ENCODE measurements at regions not wholly inside any gene's neighbourhood (a gene's known extent, or its start where the extent isn't known, plus 50 kb on each side); places are given as distances from the start of the nearest gene placed in this dataset.

DNA sequence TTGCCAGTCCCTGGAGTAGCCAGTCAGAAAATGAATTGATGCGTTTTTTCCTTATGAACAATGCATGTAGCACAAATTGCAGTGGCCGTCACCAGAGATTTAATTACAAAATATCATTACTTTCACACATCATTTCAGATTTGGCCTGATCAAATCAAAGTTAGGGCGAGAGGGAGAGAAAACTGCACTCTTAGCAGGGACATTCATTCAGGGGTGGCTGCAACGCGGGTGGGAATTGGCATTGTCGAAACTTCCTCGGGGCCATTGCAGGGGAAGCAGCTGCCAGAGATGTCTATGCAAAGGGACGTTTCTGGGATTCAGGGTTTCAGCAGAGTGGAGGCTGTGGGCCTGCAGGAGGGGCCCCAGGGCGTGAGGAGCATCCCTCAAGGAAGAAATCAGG is 76.5 kb upstream of the TOP1 start (continued):
- TF ChIP-seq, protein P1, sequence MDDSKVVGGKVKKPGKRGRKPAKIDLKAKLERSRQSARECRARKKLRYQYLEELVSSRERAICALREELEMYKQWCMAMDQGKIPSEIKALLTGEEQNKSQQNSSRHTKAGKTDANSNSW (CRISPR knock-in tag; IDR thresholded peaks at IDR 0.05; ENCODE audit: borderline replicate concordance) = no peak
- TF ChIP-seq TEAD3 (CRISPR knock-in tag; optimal IDR thresholded peaks at IDR 0.05; ENCODE audit: borderline replicate concordance) = no peak
- no peak for TF ChIP-seq ZNF24 (IDR thresholded peaks at IDR 0.05)
- no peak for TF ChIP-seq MAFF (IDR thresholded peaks at IDR 0.05; ENCODE audit: low read depth, low read length)
- no peak for TF ChIP-seq ZNF136 (CRISPR knock-in tag; IDR thresholded peaks at IDR 0.05; ENCODE audit: low read depth)
- TF ChIP-seq DMTF1 (CRISPR knock-in tag; IDR thresholded peaks at IDR 0.05) = no peak
- TF ChIP-seq ASH2L (IDR thresholded peaks at IDR 0.05; ENCODE audit: insufficient read length, low read depth, low read length) = no peak
- TF ChIP-seq KAT8 (CRISPR knock-in tag; IDR thresholded peaks at IDR 0.05) = no peak
- TF ChIP-seq NFRKB (IDR thresholded peaks at IDR 0.05) = no peak

GRCh38 chr20:40953416-40953815 is 75.2 kb upstream of the TOP1 start:
- in situ Hi-C loops (cut with HindIII; ENCODE audit: extremely low pct_ligation_motif_present, low pct_unique_long_range_greater_than_20kb) = no loop called here
- Histone ChIP-seq H3K4me3 (replicated peaks in 1 of 3; ENCODE audit: insufficient read depth in 1 of 3, low read depth in 2 of 3, low read length in 3 of 3) (no peak overlapping the region), H2AFZ (ENCODE audit: low read length) (no peak overlapping the region), H3K9ac (ENCODE audit: insufficient read depth, low read depth, low read length) (no peak overlapping the region), H3K27me3 (ENCODE audit: control insufficient read depth in 1 of 2, insufficient read depth in 2 of 2, low read length in 2 of 2) (peaks cover 0 to 4% of the 10 kb centered on the region in 2 experiments; a peak in 1 of 5 replicates), H3K4me2 (ENCODE audit: low read depth, low read length) (no peak overlapping the region), H4K20me1 (ENCODE audit: insufficient read depth, low read length) (no peaks in the 10 kb centered on the region), H3K27ac (ENCODE audit: extremely low read length, insufficient read depth, low read length) (no peak overlapping the region), H3K4me1 (ENCODE audit: insufficient read depth, low read length) (no peaks in the 10 kb centered on the region), H3K9me3 (ENCODE audit: low read length) (no peaks in the 10 kb centered on the region), H3K36me3 (replicated peaks in 1 of 2; ENCODE audit: control insufficient read depth in 1 of 2, insufficient read depth in 2 of 2, low read length in 2 of 2) (no peaks in the 10 kb centered on the region), H3K79me2 (ENCODE audit: insufficient read depth, low read length) (no peaks in the 10 kb centered on the region)
- no TSS peak for BruUV-seq (replicated peaks)
- 16% methylated on average over 2 of the region's 2 CpGs for WGBS (ENCODE audit: low lambda C conversion rate)
- ChIA-PET POLR2A (no interaction called here), CTCF (ENCODE audit: low intra/inter-chr PET ratio, low total read pairs) (no interaction called here)
- FAIRE-seq (no peak), DNase-seq (ENCODE audit: low spot score) (no peak), ATAC-seq (no peak)
- intact Hi-C loops (cut with micrococcal nuclease; ENCODE audit: unreplicated experiment) = no loop called here
- TF ChIP-seq CC2D1A (CRISPR knock-in tag; IDR thresholded peaks at IDR 0.05) (no peak), TBP (CRISPR knock-in tag; IDR thresholded peaks at IDR 0.05) (no peak), WIZ (CRISPR knock-in tag; IDR thresholded peaks at IDR 0.05) (no peak), LBX2 (CRISPR knock-in tag; IDR thresholded peaks at IDR 0.05; ENCODE audit: borderline replicate concordance) (no peak), SNAI1 (CRISPR knock-in tag; IDR thresholded peaks at IDR 0.05; ENCODE audit: borderline replicate concordance) (no peak)
- TF ChIP-seq, protein P2, sequence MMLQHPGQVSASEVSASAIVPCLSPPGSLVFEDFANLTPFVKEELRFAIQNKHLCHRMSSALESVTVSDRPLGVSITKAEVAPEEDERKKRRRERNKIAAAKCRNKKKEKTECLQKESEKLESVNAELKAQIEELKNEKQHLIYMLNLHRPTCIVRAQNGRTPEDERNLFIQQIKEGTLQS (CRISPR knock-in tag; IDR thresholded peaks at IDR 0.05) = no peak
- TF ChIP-seq, protein P3, sequence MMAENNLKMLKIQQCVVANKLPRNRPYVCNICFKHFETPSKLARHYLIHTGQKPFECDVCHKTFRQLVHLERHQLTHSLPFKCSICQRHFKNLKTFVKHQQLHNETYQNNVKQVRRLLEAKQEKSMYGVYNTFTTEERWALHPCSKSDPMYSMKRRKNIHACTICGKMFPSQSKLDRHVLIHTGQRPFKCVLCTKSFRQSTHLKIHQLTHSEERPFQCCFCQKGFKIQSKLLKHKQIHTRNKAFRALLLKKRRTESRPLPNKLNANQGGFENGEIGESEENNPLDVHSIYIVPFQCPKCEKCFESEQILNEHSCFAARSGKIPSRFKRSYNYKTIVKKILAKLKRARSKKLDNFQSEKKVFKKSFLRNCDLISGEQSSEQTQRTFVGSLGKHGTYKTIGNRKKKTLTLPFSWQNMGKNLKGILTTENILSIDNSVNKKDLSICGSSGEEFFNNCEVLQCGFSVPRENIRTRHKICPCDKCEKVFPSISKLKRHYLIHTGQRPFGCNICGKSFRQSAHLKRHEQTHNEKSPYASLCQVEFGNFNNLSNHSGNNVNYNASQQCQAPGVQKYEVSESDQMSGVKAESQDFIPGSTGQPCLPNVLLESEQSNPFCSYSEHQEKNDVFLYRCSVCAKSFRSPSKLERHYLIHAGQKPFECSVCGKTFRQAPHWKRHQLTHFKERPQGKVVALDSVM (CRISPR knock-in tag; IDR thresholded peaks at IDR 0.05) = no peak
